IMR-90 (cell line): ENCODE measurements at regions not wholly inside any gene's neighbourhood (a gene's known extent, or its start where the extent isn't known, plus 50 kb on each side); places are given as distances from the start of the nearest gene placed in this dataset.

Experiments
- ATAC-seq: fragments of 200-7000 bp; cut with Tn5 transposase; 2 replicates; pipeline ENCODE4 v1.9.1; 2020; ENCODE audit warnings: low read depth, mild to moderate bottlenecking, moderate library complexity
- BruUV-seq: library from RNA; stranded (reverse); fragments of 400-500 nt; replicated peaks from 2 replicates; lab custom pipeline; 2021; lab: Mats Ljungman, UMichigan
- CTCF ChIA-PET: fragments of 300-600 bp; formaldehyde crosslinking; extraction: SDS; loops from one replicate; lab custom pipeline; 2021; ENCODE audit warnings: antibody characterized with exemption; lab: Yijun Ruan, JAX
- POLR2A ChIA-PET: fragments of 300-600 bp; sonication (Branson Sonifier 250); formaldehyde crosslinking; loops from one replicate; lab custom pipeline; 2022; ENCODE audit warnings: antibody characterized with exemption; ENCODE audit not compliant: unreplicated experiment; lab: Charles Lee
- DNase-seq: peaks from one replicate; pipeline ENCODE4 v3.0.0; 2013
- H2AFZ ChIP-seq: replicated peaks from 2 replicates; pipeline ENCODE3; 2013; ENCODE audit warnings: low read length, mild to moderate bottlenecking; ENCODE audit not compliant: poor library complexity
- H2AK5ac ChIP-seq: 2 replicates; pipeline ENCODE4 v1.6.1; 2013; ENCODE audit warnings: low read depth, low read length, inconsistent platforms
- H2AK9ac ChIP-seq: replicated peaks from 2 replicates; pipeline ENCODE3; 2013; ENCODE audit warnings: mild to moderate bottlenecking, low read depth, low read length, moderate library complexity; ENCODE audit not compliant: poor library complexity
- H2BK120ac ChIP-seq: 2 replicates; pipeline ENCODE4 v1.6.1; 2013; ENCODE audit warnings: low read depth, low read length, inconsistent platforms
- H2BK15ac ChIP-seq: 3 replicates; pipeline ENCODE4 v1.6.1; 2013; ENCODE audit warnings: low read depth, low read length, inconsistent platforms
- H2BK20ac ChIP-seq: 2 replicates; pipeline ENCODE4 v1.6.1; 2013; ENCODE audit warnings: low read depth, mild to moderate bottlenecking, inconsistent platforms, low read length, moderate library complexity
- H2BK5ac ChIP-seq: 2 replicates; pipeline ENCODE4 v1.6.1; 2013; ENCODE audit warnings: mild to moderate bottlenecking, low read depth, low read length, inconsistent platforms; ENCODE audit not compliant: poor library complexity, severe bottlenecking
- H3K14ac ChIP-seq: replicated peaks from 2 replicates; pipeline ENCODE4 v1.6.1; 2013; ENCODE audit warnings: low read depth, low read length, inconsistent platforms
- H3K18ac ChIP-seq: 2 replicates; pipeline ENCODE4 v1.6.1; 2013; ENCODE audit warnings: low read depth, low read length, control low read depth
- H3K23ac ChIP-seq: 2 replicates; pipeline ENCODE4 v1.6.1; 2013; ENCODE audit warnings: low read depth, low read length, inconsistent platforms
- H3K27ac ChIP-seq: 2 replicates; pipeline ENCODE4 v1.5.1; 2013; ENCODE audit warnings: mild to moderate bottlenecking, control low read depth, low read length; ENCODE audit not compliant: insufficient read depth
- H3K27me3 ChIP-seq: 2 replicates; pipeline ENCODE4 v1.6.1; 2013; ENCODE audit warnings: low read length; ENCODE audit not compliant: control insufficient read depth, insufficient read depth
- H3K36me3 ChIP-seq: 2 replicates; pipeline ENCODE4 v1.6.1; 2013; ENCODE audit warnings: low read length, mixed read lengths; ENCODE audit not compliant: control insufficient read depth, insufficient read depth
- H3K4ac ChIP-seq: 2 replicates; pipeline ENCODE4 v1.6.1; 2013; ENCODE audit warnings: low read depth, low read length, inconsistent platforms
- H3K4me1 ChIP-seq: 2 replicates; pipeline ENCODE4 v1.6.1; 2013; ENCODE audit warnings: low read length, mixed read lengths; ENCODE audit not compliant: control insufficient read depth, insufficient read depth
- H3K4me2 ChIP-seq: 2 replicates; pipeline ENCODE4 v1.6.1; 2013; ENCODE audit warnings: low read depth, mild to moderate bottlenecking, control low read depth, low read length, moderate library complexity
- H3K4me3 ChIP-seq: 2 replicates; pipeline ENCODE4 v1.5.1; 2013; ENCODE audit warnings: low read depth, mild to moderate bottlenecking, control low read depth, low read length, moderate library complexity; ENCODE audit not compliant: insufficient read depth
- H3K56ac ChIP-seq: 2 replicates; pipeline ENCODE4 v1.6.1; 2013; ENCODE audit warnings: low read length, inconsistent platforms; ENCODE audit not compliant: insufficient read depth; ENCODE audit errors: extremely low read depth
- H3K79me1 ChIP-seq, 2 experiments: 2 replicates each; pipeline ENCODE4 v1.6.1; 2013; ENCODE audit warnings: low read length in 2 of 2, inconsistent platforms in 1 of 2, low read depth in 1 of 2
- H3K9ac ChIP-seq: 2 replicates; pipeline ENCODE4 v1.6.1; 2013; ENCODE audit warnings: low read depth, low read length, control low read depth
- H3K9me1 ChIP-seq: 2 replicates; pipeline ENCODE4 v1.6.1; 2013; ENCODE audit warnings: low read length, inconsistent platforms; ENCODE audit not compliant: insufficient read depth
- H3K9me3 ChIP-seq: 2 replicates; pipeline ENCODE4 v1.6.1; 2013; ENCODE audit warnings: low read length; ENCODE audit not compliant: control insufficient read depth, insufficient read depth
- H4K20me1 ChIP-seq: 2 replicates; pipeline ENCODE4 v1.6.1; 2013; ENCODE audit warnings: low read length, inconsistent platforms; ENCODE audit not compliant: insufficient read depth
- H4K5ac ChIP-seq: 2 replicates; pipeline ENCODE4 v1.6.1; 2013; ENCODE audit warnings: mild to moderate bottlenecking, low read depth, low read length, control low read depth
- H4K8ac ChIP-seq, 2 experiments: 2 replicates each; pipeline ENCODE4 v1.6.1; 2013; ENCODE audit warnings: low read depth in 2 of 2, low read length in 2 of 2, control low read depth in 1 of 2, inconsistent platforms in 1 of 2
- H4K91ac ChIP-seq: 2 replicates; pipeline ENCODE4 v1.6.1; 2013; ENCODE audit warnings: low read depth, low read length, inconsistent platforms; ENCODE audit not compliant: insufficient read depth
- BHLHE40 ChIP-seq: fragments of 150-350 bp; IDR thresholded peaks from 2 replicates; pipeline ENCODE4 v1.6.1; 2016; ENCODE audit warnings: mild to moderate bottlenecking, low read depth, low read length
- CEBPB ChIP-seq: IDR thresholded peaks from 2 replicates; pipeline ENCODE4 v1.6.1; 2012; ENCODE audit warnings: low read depth, low read length, improper control_type of control experiment
- FOS ChIP-seq: fragments of 150-350 bp; IDR thresholded peaks from 2 replicates; pipeline ENCODE4 v1.6.1; 2016; ENCODE audit warnings: low read depth, low read length
- RAD21 ChIP-seq: IDR thresholded peaks from 2 replicates; pipeline ENCODE4 v1.6.1; 2012; ENCODE audit warnings: low read length, improper control_type of control experiment
- RCOR1 ChIP-seq: IDR thresholded peaks from 2 replicates; pipeline ENCODE4 v1.6.1; 2012; ENCODE audit warnings: mild to moderate bottlenecking, low read length, improper control_type of control experiment; ENCODE audit not compliant: insufficient replicate concordance
- RFX5 ChIP-seq: IDR thresholded peaks from 2 replicates; pipeline ENCODE4 v1.8.0; 2012; ENCODE audit warnings: low read depth, mild to moderate bottlenecking, low read length, moderate library complexity
- SMC3 ChIP-seq: fragments of 150-350 bp; IDR thresholded peaks from 2 replicates; pipeline ENCODE4 v1.6.1; 2016; ENCODE audit warnings: low read depth, mild to moderate bottlenecking, antibody characterized with exemption, low read length, moderate library complexity
- WGBS, 2 experiments: methylation state at CpG; one replicate each; pipeline versions ENCODE4 v1.1.5 to v1.1.7; 2013; ENCODE audit warnings: missing lambda C conversion rate in 2 of 2; ENCODE audit not compliant: insufficient read length in 1 of 2; ENCODE audit errors: extremely low coverage in 2 of 2; 5-methylcytosine and 5-hydroxymethylcytosine counted together
- dilution Hi-C: fragments of 300-500 bp; cut with HindIII; formaldehyde crosslinking; loops from one replicate; pipeline ENCODE4 v1.14.3; 2018; ENCODE audit warnings: low sequenced_read_pairs; ENCODE audit not compliant: unreplicated experiment
- in situ Hi-C: fragments of 300-500 bp; cut with MboI; formaldehyde crosslinking; loops from 3 replicates; pipeline ENCODE4 v1.14.3; 2019; ENCODE audit warnings: low sequenced_read_pairs, inconsistent platforms, mixed read lengths
- intact Hi-C: fragments of 100-400 bp; cut with micrococcal nuclease; formaldehyde crosslinking; loops from 2 replicates; pipeline ENCODE4 v1.10.0; 2022
- TF ChIP-seq, protein P1 (sequence below): conservative IDR thresholded peaks from 2 replicates; pipeline ENCODE4 v1.5.1; 2012; ENCODE audit warnings: mild to moderate bottlenecking, low read depth, low read length, improper control_type of control experiment
- TF ChIP-seq, protein P2 (sequence below): fragments of 150-350 bp; IDR thresholded peaks from 2 replicates; pipeline ENCODE4 v1.6.1; 2017; ENCODE audit warnings: mild to moderate bottlenecking, antibody characterized with exemption, low read length, low read depth

DNA sequence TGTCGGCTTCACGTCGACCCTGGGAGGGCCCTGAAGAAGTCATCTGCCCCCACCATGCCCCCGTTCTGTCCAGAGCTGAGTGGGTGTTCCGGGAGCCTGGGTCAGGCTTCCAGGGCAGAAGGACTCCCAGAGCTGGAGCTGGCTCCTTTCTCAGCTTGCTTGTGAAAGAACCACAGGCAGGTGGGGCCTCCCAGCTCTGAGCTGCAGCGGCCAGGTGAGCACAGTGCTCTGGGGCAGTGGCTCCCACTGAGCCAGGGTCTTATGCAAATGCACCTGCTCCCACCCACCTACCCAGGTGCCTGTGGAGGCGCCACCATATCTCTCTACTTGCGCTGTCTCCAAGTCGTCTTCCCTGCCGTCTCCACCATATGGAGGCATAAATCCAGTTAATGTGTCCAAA, 140.0 kb upstream of the RPL38 start:
- TF ChIP-seq SMC3: no peak
- no peak for TF ChIP-seq RFX5
- no peak for TF ChIP-seq CEBPB
- no peak for TF ChIP-seq FOS
- TF ChIP-seq, protein P1, sequence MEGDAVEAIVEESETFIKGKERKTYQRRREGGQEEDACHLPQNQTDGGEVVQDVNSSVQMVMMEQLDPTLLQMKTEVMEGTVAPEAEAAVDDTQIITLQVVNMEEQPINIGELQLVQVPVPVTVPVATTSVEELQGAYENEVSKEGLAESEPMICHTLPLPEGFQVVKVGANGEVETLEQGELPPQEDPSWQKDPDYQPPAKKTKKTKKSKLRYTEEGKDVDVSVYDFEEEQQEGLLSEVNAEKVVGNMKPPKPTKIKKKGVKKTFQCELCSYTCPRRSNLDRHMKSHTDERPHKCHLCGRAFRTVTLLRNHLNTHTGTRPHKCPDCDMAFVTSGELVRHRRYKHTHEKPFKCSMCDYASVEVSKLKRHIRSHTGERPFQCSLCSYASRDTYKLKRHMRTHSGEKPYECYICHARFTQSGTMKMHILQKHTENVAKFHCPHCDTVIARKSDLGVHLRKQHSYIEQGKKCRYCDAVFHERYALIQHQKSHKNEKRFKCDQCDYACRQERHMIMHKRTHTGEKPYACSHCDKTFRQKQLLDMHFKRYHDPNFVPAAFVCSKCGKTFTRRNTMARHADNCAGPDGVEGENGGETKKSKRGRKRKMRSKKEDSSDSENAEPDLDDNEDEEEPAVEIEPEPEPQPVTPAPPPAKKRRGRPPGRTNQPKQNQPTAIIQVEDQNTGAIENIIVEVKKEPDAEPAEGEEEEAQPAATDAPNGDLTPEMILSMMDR: no peak
- no peak for TF ChIP-seq RAD21
- TF ChIP-seq, protein P2, sequence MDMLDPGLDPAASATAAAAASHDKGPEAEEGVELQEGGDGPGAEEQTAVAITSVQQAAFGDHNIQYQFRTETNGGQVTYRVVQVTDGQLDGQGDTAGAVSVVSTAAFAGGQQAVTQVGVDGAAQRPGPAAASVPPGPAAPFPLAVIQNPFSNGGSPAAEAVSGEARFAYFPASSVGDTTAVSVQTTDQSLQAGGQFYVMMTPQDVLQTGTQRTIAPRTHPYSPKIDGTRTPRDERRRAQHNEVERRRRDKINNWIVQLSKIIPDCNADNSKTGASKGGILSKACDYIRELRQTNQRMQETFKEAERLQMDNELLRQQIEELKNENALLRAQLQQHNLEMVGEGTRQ: no peak
- no peak for TF ChIP-seq RCOR1
- TF ChIP-seq BHLHE40: no peak
- CTCF ChIA-PET: no interaction called here
- Histone ChIP-seq H3K18ac (no peak overlapping the region), H3K27ac (no peak overlapping the region), H3K36me3 (no peaks in the 10 kb centered on the region), H4K8ac (no peak overlapping the region), H2AK9ac (no peak overlapping the region), H3K9ac (no peak overlapping the region), H3K56ac (no peak overlapping the region), H2AK5ac (no peak overlapping the region), H3K4ac (no peak overlapping the region), H4K5ac (no peak overlapping the region), H2BK15ac (no peak overlapping the region), H3K4me3 (no peak overlapping the region), H3K4me2 (no peak overlapping the region), H2BK120ac (no peak overlapping the region), H3K9me3 (peaks cover 36% of the 10 kb centered on the region), H3K4me1 (no peaks in the 10 kb centered on the region), H3K79me1 (no peaks in the 10 kb centered on the region), H2AFZ (no peak overlapping the region), H3K9me1 (no peaks in the 10 kb centered on the region), H2BK20ac (no peak overlapping the region), H2BK5ac (no peak overlapping the region), H4K20me1 (no peaks in the 10 kb centered on the region), H3K23ac (no peak overlapping the region), H3K14ac (no peak overlapping the region), H4K91ac (no peak overlapping the region), H3K27me3 (no peaks in the 10 kb centered on the region)
- ATAC-seq: no peak
- intact Hi-C loops: no loop called here
- POLR2A ChIA-PET: no interaction called here
- in situ Hi-C loops: no loop called here
- no TSS peak for BruUV-seq
- 20% methylated on average over 1 of the region's 10 CpGs; no CpG with 5 or more reads in 1 of the 2 experiments for WGBS, 2 experiments
- no peak for DNase-seq
- dilution Hi-C loops: no loop called here
